ENCODE measurements at regions not wholly inside any gene's neighbourhood (a gene's known extent, or its start where the extent isn't known, plus 50 kb on each side); places are given as distances from the start of the nearest gene placed in this dataset.

GRCh38 chr12:61282790-61283575 lies 977.2 kb upstream of the USP15 start (continued):
- TF ChIP-seq ATF3 (IDR thresholded peaks at IDR 0.05; ENCODE audit: insufficient read depth, low read depth, low read length): no peak
